ENCODE measurements at regions not wholly inside any gene's neighbourhood (a gene's known extent, or its start where the extent isn't known, plus 50 kb on each side); places are given as distances from the start of the nearest gene placed in this dataset.

DNA sequence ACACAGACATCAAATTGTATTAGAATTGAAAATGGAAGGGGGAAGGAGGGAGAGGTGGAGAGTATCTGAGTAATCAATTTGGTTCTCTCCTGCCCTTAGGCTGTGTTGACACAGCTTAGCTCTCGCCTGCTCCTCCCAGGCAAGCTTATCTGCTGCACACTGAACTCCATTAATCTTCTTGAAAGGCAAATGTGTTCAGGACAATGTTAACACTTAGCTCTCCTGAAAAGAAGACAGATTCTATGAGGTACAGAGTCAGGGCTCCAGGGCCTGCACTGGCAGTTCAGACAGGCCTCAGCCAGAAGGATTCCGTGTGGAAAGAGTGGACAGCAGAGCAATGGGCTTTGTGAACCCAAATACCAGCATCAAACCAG is 430.0 kb upstream of the TNP1 start:
- peak; percentile 19 for DNase-seq

DNA sequence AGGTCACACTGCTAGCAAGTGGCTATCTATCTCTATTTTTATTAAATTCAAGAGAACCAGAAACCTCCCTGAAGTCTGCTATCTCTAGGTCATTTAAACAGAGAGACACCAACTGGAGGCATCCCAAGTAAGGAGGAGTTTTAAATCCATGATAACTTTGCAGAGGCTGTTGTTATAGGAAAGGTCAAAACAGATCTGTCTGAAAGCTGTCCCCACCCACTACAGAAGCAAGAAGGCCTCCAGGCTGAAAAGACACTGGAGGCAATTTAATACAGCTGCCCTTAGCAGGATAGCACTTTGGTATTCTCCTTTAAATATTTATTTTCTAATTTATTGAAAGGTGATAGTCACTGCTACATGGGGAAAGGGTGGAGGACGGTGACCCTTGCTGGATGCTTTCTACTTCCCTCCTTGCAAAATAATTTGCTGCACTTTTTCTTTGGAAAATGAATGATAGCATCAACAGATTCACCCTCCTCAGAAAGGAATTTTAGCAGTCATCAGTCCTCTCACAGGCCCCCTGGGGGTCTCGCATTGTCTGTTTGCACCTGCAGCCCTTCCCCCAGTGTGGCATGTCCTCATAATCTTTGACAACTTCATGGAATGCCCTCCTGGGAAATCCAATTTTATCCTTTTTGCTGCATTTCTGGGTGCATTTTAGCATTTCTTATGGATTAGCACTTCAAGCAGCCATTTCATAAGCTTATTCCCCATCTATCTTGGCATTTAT is 429.5 kb upstream of the TNP1 start:
- no peak for DNase-seq

GRCh38 chr2:217288472-217289063 is 428.7 kb upstream of the TNP1 start:
- DNase-seq: no peak

- DNase-seq: peak; percentile 96
Measured at GRCh38 chr2:217286833-217287232, 427.0 kb upstream of the TNP1 start.

GRCh38 chr2:217285926-217286325 is 426.1 kb upstream of the TNP1 start:
- no peak for DNase-seq

- DNase-seq: peak; percentile 88
Measured at GRCh38 chr2:217283460-217283859, 423.6 kb upstream of the TNP1 start.

GRCh38 chr2:217282531-217282930 is 422.7 kb upstream of the TNP1 start:
- DNase-seq: peak; percentile 56

- DNase-seq: peak; percentile 99
Measured at GRCh38 chr2:217279556-217279955, 419.7 kb upstream of the TNP1 start.

DNA sequence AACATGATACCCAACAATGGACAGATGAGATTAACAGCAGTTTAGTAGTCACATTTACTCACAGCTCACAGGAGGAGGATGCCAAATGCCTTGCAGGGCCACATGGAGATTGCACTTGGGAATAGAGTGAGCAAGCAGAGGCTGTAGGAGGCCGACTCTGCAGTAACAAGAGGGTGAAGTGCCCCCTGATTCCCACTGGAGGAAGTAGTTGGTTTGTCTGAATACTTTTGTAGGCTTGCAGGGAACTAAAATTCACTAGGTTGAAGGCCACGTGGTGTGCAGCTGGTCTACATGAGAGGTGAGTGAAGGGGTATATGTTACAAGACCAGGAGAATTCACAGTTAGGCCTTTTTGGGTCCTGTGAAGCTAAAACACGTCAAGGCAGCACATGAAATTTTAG is 419.3 kb upstream of the TNP1 start:
- peak; percentile 85 for DNase-seq

DNA sequence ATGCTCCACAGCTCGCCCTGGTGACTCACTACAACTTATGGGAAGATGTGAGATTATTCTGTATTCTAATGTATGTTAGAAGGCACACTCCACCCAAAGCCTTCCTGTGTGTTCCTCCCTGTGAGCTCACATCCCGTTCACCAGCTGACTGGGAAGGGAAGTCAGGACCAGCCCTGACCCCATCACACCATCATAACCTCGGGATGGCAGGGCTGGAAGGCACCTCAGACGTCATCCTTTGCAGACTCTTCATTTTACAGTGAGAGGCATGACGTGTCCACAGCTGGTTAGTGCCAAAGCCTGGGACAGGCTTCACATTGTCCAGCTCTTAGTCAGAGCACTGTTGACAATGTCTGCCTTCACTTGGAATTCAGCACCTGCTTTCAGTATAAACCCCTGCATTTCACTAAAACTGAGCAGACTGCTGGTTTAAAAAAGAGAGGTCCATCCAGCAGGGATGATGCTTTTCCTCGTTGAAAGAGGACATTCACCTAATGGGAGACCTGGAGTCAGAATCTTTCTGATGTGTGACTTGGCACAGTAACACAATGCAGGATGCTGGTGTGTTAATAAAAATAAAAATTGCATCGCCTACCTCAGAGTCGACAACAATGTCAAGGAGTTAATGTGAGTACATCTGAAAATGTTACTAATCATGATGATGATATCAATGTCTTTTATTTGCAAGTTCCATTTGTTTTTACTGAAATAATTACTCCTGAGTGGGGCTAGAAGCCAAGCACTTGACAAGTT is 418.0 kb upstream of the TNP1 start:
- peak; percentile 93 for DNase-seq

DNA sequence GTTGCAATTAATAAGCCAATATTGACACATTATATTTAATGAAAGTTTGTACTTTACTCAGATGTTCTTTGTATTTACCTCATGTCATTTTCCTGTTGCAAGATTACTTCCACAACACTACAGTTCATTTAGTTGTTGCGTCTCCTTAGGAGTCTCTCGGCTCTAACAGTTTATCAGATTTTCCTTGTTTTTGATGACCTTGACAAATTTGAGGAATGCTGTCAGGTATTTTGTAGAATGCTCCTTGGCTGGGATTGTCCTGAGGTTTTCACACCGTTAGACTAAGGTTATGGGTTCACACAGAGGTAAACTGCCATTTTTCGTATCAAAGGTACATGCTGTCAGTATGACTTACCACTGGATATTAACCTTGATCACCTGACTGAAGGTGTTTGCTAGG is 416.6 kb upstream of the TNP1 start:
- DNase-seq: no peak

- no peak for DNase-seq
Measured at GRCh38 chr2:217275091-217275490, 415.2 kb upstream of the TNP1 start.

- no peak for DNase-seq
Measured at GRCh38 chr2:217274578-217274977, 414.7 kb upstream of the TNP1 start.

- no peak for DNase-seq
Measured at GRCh38 chr2:217273851-217274250, 414.0 kb upstream of the TNP1 start.

DNA sequence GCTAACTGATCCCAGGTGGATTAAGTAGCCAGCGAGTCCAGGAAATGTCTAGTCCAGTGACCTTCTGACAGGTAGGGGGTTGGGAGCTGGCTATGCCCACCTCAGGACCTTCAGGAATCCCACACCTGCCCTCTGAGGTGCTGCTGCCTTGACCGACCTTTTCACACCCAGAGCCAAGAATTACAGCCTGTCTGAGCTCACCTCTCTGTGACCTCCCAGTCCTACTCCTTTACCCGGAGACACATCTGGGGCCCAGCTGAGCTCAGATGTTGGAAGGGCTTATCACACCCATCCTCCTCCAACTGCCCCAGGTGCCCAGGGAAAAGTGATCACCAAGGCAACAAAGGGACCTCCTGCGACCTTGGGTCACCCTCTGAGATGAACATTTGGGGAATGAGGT is 413.3 kb upstream of the TNP1 start:
- no peak for DNase-seq

DNA sequence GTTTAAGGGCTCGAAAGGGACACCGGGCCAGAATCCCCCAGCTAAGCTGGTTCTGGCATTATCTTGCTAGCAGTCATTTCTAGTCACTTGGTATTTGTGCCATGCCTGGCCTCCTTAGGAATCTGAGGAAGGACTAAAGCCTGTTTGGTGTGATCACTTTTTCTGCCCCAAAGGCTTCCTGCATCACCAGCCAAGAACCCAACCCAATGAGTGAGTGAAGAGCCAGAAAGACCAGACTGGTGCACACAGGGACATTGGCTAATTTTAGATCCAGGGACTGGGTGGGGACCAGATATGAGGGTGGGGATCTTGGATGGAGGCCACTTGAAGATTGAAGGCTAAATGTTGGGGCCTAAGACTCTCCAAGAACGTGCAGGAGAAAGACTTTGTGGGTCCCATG is 411.9 kb upstream of the TNP1 start:
- no peak for DNase-seq

DNA sequence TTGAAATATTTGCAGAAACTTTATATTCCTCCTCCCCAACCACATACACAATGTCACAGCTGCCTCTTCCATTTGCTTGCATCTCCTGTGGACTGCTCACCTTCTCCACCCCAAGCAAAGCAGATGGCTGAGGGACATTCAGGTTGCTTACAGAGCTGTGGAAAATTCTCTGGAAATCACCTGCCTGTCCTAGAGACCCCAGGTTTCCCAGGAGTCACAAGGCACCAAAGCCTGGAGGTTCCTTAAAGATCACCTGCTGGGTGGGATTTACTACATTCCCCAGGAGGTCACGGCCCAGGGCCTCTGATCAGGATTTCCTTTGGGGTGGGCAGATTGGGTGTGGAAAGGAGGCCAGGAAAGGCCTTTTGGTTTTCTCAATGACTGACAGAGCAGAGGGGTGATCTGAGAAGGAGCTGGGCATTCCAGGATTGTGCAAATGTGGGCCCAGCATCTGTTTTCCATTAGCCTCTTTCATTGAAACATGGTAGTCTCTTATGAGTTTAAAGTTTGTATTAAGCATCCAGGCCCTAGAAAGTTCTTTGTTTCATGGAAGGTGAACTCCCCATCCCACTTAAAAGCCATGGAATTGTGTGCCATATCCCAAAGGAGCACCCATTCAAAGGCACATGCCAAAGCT is 410.7 kb upstream of the TNP1 start:
- peak; percentile 69 for DNase-seq

DNA sequence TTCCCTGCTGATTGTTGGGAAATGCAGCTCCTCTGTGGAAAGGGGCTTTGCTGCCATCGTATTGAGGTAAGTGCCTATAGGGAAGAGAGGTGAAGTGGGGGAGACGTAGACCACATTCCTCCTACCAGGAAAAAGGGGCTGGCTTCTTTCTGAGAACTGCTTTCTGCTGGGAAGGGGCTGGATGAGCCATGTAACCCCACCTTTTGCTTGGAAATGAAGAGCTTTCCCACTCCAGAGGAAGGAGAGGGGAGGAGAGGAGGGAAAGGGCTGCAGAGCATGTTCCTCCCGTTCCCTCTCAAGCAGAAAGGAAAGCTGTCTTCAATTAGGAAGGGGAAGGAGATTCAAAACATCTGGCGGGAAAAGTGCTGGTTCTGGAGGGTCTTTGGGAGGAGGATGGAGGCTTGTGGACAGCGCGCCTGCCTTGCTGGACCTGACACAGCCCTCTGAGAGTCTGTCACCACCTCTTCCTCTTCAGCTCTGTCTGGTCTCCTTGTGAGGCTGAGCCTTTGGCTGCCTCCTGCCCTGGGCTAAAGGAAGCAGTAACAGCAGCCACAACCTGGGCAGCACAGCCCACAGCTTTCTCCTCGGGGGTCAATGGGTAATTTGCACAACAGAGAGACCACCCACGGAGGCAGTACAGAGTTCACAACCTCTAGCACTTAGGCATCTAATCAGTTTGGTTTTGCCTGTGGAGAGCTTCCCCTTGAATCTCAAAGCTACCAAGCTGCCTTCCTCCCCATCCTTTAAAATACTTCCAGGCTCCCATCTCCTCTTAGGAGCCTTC is 410.0 kb upstream of the TNP1 start:
- DNase-seq: peak; percentile 67

- no peak for DNase-seq
Measured at GRCh38 chr2:217268978-217269377, 409.1 kb upstream of the TNP1 start.

DNA sequence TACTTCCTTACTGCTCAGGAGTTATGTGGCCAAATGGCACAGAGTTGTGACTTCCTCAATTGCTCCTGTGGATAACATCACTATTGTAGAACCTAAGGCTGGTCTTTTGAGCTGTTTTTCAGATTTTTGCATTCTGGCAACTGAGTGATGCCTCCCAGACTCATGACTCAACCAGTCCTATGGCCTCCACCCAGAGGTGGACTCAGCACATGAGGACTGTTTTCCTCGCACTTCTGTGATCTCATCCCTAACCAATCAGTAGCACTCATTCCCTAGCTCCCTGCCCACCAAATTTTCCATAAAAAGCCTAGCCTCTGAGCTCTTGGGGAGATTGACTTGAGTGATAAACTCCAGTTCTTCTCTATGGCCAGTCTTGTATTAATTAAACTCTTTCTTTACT is 407.9 kb upstream of the TNP1 start:
- no peak for DNase-seq

GRCh38 chr2:217263756-217264155 is 403.9 kb upstream of the TNP1 start:
- DNase-seq: no peak

DNA sequence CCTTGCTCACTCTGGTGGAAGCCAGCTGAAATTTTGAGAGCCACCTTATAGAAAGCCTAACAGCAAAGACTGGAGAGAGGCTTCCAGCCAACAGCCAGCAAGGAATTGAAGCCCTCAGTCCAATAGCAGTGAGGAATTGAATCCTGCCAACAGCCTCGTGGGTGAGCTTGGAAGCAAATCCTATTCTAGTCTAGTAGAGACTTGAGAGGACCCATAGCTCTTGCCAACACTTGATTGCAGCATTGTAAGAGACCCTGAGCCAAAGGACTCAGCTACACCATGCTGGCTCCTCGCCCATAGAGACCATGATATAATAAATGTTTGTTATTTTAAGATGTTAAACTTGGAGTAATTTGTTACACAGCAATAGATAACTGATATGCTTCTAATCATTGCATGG is 403.0 kb upstream of the TNP1 start:
- no peak for DNase-seq

DNA sequence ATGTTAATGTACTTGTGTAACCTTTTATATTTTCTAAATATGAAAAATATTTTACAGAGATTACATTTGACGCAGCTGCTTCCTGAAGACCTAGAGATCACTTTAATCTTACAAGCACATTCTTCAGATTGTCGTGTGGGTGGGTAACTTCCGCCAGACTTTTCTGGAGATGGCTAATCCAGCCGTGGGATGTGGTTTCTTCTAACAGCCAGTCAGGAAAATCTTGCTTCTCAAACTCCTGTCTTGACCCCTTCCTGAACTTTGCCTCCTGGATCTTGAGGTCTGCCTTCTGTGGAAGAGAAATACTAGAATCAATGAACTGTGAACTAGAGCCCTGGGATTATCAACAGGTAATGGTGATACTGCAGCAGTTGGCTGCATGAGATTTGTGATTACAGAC is 401.6 kb upstream of the TNP1 start:
- DNase-seq: peak; percentile 18

Data from fibroblast of skin of right quadriceps (primary cell).